OCI-LY3 (cell line): ENCODE measurements at regions not wholly inside any gene's neighbourhood (a gene's known extent, or its start where the extent isn't known, plus 50 kb on each side); places are given as distances from the start of the nearest gene placed in this dataset.
"Not testable (repeated sequence)": the region's sequence is repeated elsewhere in the genome, so short reads cannot be mapped to it uniquely, and the experiment has no call there.

Experiments
- H2AFZ ChIP-seq: fragments of 200-600, 300-600 bp; shearing (Covaris generic); 2 replicates; pipeline ENCODE4 v1.6.0; 2014; ENCODE audit warnings: antibody characterized with exemption, low read depth, low read length
- H3K27ac ChIP-seq: fragments of 200-600, 300-600 bp; sonication (generic); 2 replicates; pipeline ENCODE4 v1.5.1; 2014; ENCODE audit warnings: mild to moderate bottlenecking, low read length, moderate library complexity, mixed read lengths
- H3K27me3 ChIP-seq: fragments of 200-600, 300-600 bp; sonication (generic); 2 replicates; pipeline ENCODE4 v1.6.1; 2014; ENCODE audit warnings: low read depth, low read length, mixed read lengths
- H3K36me3 ChIP-seq: fragments of 200-600, 300-600 bp; sonication (generic); replicated peaks from 2 replicates; pipeline ENCODE3; 2014; ENCODE audit warnings: low read depth, low read length, mixed read lengths
- H3K4me1 ChIP-seq: fragments of 300-600, 200-600 bp; sonication (generic); 2 replicates; pipeline ENCODE4 v1.6.1; 2014; ENCODE audit warnings: low read length, mixed read lengths
- H3K4me2 ChIP-seq: fragments of 200-600, 300-600 bp; sonication (generic); 2 replicates; pipeline ENCODE4 v1.6.1; 2014; ENCODE audit warnings: low read length, mixed read lengths
- H3K4me3 ChIP-seq: fragments of 300-600, 200-600 bp; sonication (generic); 2 replicates; pipeline ENCODE4 v1.5.1; 2014; ENCODE audit warnings: antibody characterized with exemption, mild to moderate bottlenecking, low read length, moderate library complexity
- H3K79me2 ChIP-seq: fragments of 300-600, 200-600 bp; shearing (Covaris generic); 2 replicates; pipeline ENCODE4 v1.6.1; 2014; ENCODE audit warnings: mild to moderate bottlenecking, low read length, mixed read lengths
- H3K9ac ChIP-seq: fragments of 300-600, 200-600 bp; shearing (Covaris generic); 2 replicates; pipeline ENCODE4 v1.6.0; 2014; ENCODE audit warnings: mild to moderate bottlenecking, low read length, moderate library complexity
- H3K9me3 ChIP-seq: fragments of 200-600, 300-600 bp; shearing (Covaris generic); 2 replicates; pipeline ENCODE4 v1.6.1; 2014; ENCODE audit warnings: low read length, mixed read lengths; ENCODE audit not compliant: insufficient read depth
- H4K20me1 ChIP-seq: fragments of 200-600, 300-600 bp; sonication (generic); 2 replicates; pipeline ENCODE4 v1.6.1; 2016; ENCODE audit warnings: low read length, mixed read lengths; ENCODE audit not compliant: insufficient read depth
- CTCF ChIP-seq: fragments of 200-600, 300-600 bp; sonication (generic); IDR thresholded peaks from 2 replicates; pipeline ENCODE4 v1.5.1; 2014; ENCODE audit warnings: antibody characterized with exemption, low read length, low read depth
- EZH2phosphoT487 ChIP-seq: fragments of 200-600 bp; shearing (Covaris generic); IDR thresholded peaks from 2 replicates; pipeline ENCODE4 v1.6.1; 2018; ENCODE audit warnings: antibody characterized with exemption, mixed run types, low read depth

GRCh38 chr20:22524393-22525015 is 59.9 kb downstream of the FOXA2 start:
- Histone ChIP-seq H3K4me1 (no peaks in the 10 kb centered on the region), H4K20me1 (no peaks in the 10 kb centered on the region), H3K4me3 (no peak overlapping the region), H3K79me2 (no peaks in the 10 kb centered on the region), H3K36me3 (no peaks in the 10 kb centered on the region), H3K27ac (no peak overlapping the region), H3K9ac (no peak overlapping the region), H2AFZ (no peak overlapping the region), H3K4me2 (no peak overlapping the region), H3K9me3 (no peaks in the 10 kb centered on the region), H3K27me3 (no peaks in the 10 kb centered on the region)
- TF ChIP-seq EZH2phosphoT487 (no peak), CTCF (no peak)

DNA sequence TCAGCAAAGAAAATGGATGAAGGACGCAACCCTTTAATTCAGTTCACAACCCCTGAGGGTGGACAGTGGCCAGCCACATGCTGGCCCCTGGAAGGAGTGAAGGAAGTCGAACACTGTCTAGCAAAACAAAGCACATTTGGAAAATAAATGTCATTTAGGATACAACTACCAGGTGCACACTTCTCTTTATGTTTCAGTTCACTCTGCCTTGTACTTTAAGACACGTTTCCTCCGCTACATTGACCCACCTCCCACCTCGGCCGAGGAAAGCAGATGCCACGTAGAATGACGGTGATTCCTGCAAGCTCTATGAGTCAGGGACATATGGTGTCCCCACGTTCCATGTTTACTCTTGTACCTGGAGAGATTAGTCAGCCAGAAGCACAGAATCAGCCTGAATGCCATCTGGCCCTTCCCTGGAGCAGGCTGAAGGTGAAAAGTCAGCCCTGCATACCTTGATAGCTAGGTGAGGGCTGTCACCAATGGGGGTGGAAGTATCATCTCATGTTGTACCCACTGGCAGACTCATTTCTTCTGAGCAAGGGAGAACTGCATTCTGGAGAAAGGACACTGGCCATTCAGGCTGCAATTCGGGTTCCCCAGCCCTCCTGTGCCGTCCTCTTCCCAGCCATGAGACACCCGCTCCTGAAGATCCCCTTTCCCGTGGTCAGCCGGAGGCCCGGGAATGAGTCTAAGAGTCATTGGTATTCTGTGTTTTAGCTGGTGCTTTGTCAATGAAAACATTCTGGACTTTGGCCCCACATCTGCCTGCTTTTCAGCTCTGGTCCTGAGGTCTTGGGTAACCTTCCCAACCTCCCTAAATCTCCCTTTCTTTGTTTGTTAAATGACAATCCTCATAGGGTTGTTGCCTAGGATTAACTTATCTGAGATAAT is 60.6 kb downstream of the FOXA2 start:
- Histone ChIP-seq H3K4me1 (no peaks in the 10 kb centered on the region), H3K27me3 (no peaks in the 10 kb centered on the region), H3K27ac (no peak overlapping the region), H2AFZ (no peak overlapping the region), H3K4me2 (no peak overlapping the region), H4K20me1 (no peaks in the 10 kb centered on the region), H3K9ac (no peak overlapping the region), H3K9me3 (no peaks in the 10 kb centered on the region), H3K36me3 (no peaks in the 10 kb centered on the region), H3K4me3 (no peak overlapping the region), H3K79me2 (no peaks in the 10 kb centered on the region)
- TF ChIP-seq EZH2phosphoT487 (no peak), CTCF (no peak)

DNA sequence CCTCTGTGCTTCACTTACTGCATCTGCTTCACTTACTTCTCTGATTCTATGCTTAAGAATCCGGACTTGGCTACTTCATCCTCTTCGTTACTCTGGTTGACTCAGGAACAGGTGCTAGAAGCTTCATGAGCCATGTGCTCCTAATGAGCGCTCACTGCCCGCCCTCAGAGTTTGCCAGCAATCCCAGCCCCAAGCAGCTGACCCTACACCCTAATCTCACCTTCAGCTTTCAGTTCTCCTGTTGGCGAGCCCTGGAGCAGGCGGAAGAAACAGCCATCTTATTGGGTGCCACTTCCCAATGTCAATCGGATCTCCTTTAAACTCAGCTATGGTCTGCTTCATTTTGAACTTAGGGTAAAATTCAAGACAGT is 61.3 kb downstream of the FOXA2 start:
- H3K9me3 ChIP-seq = no peaks in the 10 kb centered on the region
- H3K4me1 ChIP-seq = no peaks in the 10 kb centered on the region
- no peaks in the 10 kb centered on the region for H3K79me2 ChIP-seq
- no peak overlapping the region for H3K4me2 ChIP-seq
- no peak overlapping the region for H2AFZ ChIP-seq
- no peak for TF ChIP-seq CTCF
- H3K27ac ChIP-seq = no peak overlapping the region
- no peak overlapping the region for H3K4me3 ChIP-seq
- no peak overlapping the region for H3K9ac ChIP-seq
- no peaks in the 10 kb centered on the region for H3K27me3 ChIP-seq
- no peaks in the 10 kb centered on the region for H3K36me3 ChIP-seq
- no peaks in the 10 kb centered on the region for H4K20me1 ChIP-seq

DNA sequence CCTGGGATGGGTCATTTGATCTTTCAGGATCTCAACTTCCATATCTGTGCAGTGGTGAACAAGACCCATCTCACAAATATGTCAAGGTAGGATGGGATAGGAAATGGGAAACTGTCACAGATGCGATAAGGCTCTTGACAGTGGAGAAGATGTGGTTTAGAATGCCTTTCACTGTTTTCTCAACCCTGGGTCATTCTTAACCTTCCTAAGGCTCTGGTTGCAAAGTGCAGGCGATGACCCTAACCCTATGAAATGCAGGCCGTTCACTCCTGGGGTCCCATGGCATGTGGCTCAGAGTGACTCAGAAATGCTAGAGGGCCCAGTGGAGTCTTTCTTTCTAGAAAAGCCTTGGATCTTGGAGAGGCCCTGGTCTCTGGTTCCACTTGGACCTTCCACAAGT is 61.7 kb downstream of the FOXA2 start:
- Histone ChIP-seq H3K9ac (no peak overlapping the region), H3K36me3 (no peaks in the 10 kb centered on the region), H4K20me1 (no peaks in the 10 kb centered on the region), H3K79me2 (no peaks in the 10 kb centered on the region), H3K9me3 (no peaks in the 10 kb centered on the region), H3K27me3 (no peaks in the 10 kb centered on the region), H3K4me1 (no peaks in the 10 kb centered on the region), H3K4me3 (no peak overlapping the region), H2AFZ (no peak overlapping the region), H3K4me2 (no peak overlapping the region), H3K27ac (no peak overlapping the region)
- no peak for TF ChIP-seq EZH2phosphoT487
- no peak for TF ChIP-seq CTCF

DNA sequence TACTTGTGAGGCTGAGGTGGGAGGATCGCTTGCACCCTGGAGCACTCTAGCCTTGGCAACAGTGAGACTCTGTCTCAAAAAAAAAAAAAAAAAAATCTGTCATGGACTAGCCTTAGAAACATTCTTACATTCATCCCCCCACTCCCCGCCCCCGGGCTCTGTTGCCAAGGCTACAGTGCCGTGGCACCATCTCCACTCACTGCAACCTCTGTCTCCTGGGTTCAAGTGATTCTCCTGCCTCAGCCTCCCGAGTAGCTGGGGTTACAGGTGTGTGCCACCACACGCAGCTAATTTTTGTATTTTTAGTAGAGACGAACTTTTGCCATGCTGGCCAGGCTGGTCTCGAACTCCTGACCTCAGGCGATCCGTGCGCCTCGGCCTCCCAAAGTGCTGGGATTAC is 62.4 kb downstream of the FOXA2 start:
- not testable (repeated sequence) for H2AFZ ChIP-seq, H3K4me1 ChIP-seq, H3K27ac ChIP-seq, H3K4me2 ChIP-seq, H3K9me3 ChIP-seq, H3K79me2 ChIP-seq, H3K36me3 ChIP-seq, H3K4me3 ChIP-seq, H3K27me3 ChIP-seq, H3K9ac ChIP-seq, H4K20me1 ChIP-seq
